SU-DHL-6 (cell line): ENCODE measurements at regions not wholly inside any gene's neighbourhood (a gene's known extent, or its start where the extent isn't known, plus 50 kb on each side); places are given as distances from the start of the nearest gene placed in this dataset.

Experiments used
- H2AFZ ChIP-seq: fragments of 200-600 bp; sonication (generic); 2 replicates; pipeline ENCODE4 v1.6.1; 2014; ENCODE audit warnings: low read depth, mild to moderate bottlenecking, moderate library complexity, mixed read lengths, antibody characterized with exemption, low read length; ENCODE audit not compliant: severe bottlenecking
- H3F3A ChIP-seq: fragments of 200-600 bp; shearing (Covaris generic); 2 replicates; pipeline ENCODE4 v1.6.0; 2016; ENCODE audit warnings: antibody characterized with exemption, mild to moderate bottlenecking; ENCODE audit not compliant: insufficient read depth
- H3K27ac ChIP-seq: fragments of 200-600 bp; sonication (generic); 2 replicates; pipeline ENCODE4 v1.5.1; 2016; ENCODE audit warnings: low read depth, mild to moderate bottlenecking, low read length, moderate library complexity, mixed read lengths
- H3K27me3 ChIP-seq: fragments of 200-600 bp; sonication (generic), shearing (Covaris generic); 2 replicates; pipeline ENCODE4 v1.6.0; 2014; ENCODE audit warnings: mild to moderate bottlenecking, low read length
- H3K36me3 ChIP-seq: fragments of 200-600 bp; sonication (generic); 2 replicates; pipeline ENCODE4 v1.6.1; 2014; ENCODE audit warnings: mild to moderate bottlenecking, low read length, mixed read lengths
- H3K4me2 ChIP-seq: fragments of 300-600, 200-600 bp; shearing (Covaris generic), sonication (generic); 2 replicates; pipeline ENCODE4 v1.6.0; 2014; ENCODE audit warnings: low read length, low read depth, mild to moderate bottlenecking; ENCODE audit not compliant: poor library complexity, severe bottlenecking
- H3K4me3 ChIP-seq: fragments of 200-600 bp; sonication (generic); 2 replicates; pipeline ENCODE4 v1.5.1; 2014; ENCODE audit warnings: antibody characterized with exemption, low read length, mild to moderate bottlenecking, mixed read lengths; ENCODE audit not compliant: insufficient read depth, poor library complexity, severe bottlenecking
- H3K79me2 ChIP-seq: fragments of 200-600 bp; sonication (generic); 2 replicates; pipeline ENCODE4 v1.6.1; 2014; ENCODE audit warnings: mild to moderate bottlenecking, low read length, moderate library complexity; ENCODE audit not compliant: insufficient read depth
- H3K9ac ChIP-seq: fragments of 200-600 bp; sonication (generic); 2 replicates; pipeline ENCODE4 v1.7.0; 2014; ENCODE audit warnings: mild to moderate bottlenecking, low read length
- H3K9me2 ChIP-seq: fragments of 200-600 bp; sonication (generic); replicated peaks from 2 replicates; pipeline ENCODE4 v1.6.1; 2014; ENCODE audit warnings: low read length; ENCODE audit not compliant: insufficient read depth
- H3K9me3 ChIP-seq: fragments of 200-600 bp; sonication (generic); 2 replicates; pipeline ENCODE4 v1.6.1; 2014; ENCODE audit warnings: low read length, mixed read lengths; ENCODE audit not compliant: insufficient read depth
- H4K20me1 ChIP-seq: fragments of 200-600 bp; sonication (generic); 2 replicates; pipeline ENCODE4 v1.6.1; 2014; ENCODE audit warnings: low read depth, mild to moderate bottlenecking, antibody characterized with exemption, low read length, moderate library complexity, mixed read lengths
- CTCF ChIP-seq: fragments of 200-600 bp; sonication (generic); IDR thresholded peaks from one replicate; pipeline ENCODE4 v1.5.1; 2017; ENCODE audit warnings: antibody characterized with exemption, mild to moderate bottlenecking, low read length, moderate library complexity; ENCODE audit not compliant: insufficient read depth, poor library complexity, severe bottlenecking
- EZH2phosphoT487 ChIP-seq: fragments of 200-600 bp; sonication (generic), shearing (Covaris generic); conservative IDR thresholded peaks from 2 replicates; pipeline ENCODE4 v1.6.1; 2018; ENCODE audit warnings: mild to moderate bottlenecking, antibody characterized with exemption, low read length, moderate library complexity, mixed read lengths

GRCh38 chr17:34113089-34113488 is 142.0 kb upstream of the CCL2 start:
- Histone ChIP-seq H3K27ac (no peak overlapping the region), H3F3A (no peaks in the 10 kb centered on the region), H3K9ac (no peak overlapping the region), H3K4me3 (no peak overlapping the region), H4K20me1 (no peaks in the 10 kb centered on the region), H3K79me2 (no peaks in the 10 kb centered on the region), H3K9me2 (no peaks in the 10 kb centered on the region), H2AFZ (no peak overlapping the region), H3K27me3 (no peaks in the 10 kb centered on the region), H3K36me3 (no peaks in the 10 kb centered on the region), H3K9me3 (no peaks in the 10 kb centered on the region), H3K4me2 (no peak overlapping the region)
- TF ChIP-seq EZH2phosphoT487 (no peak), CTCF (no peak)

- Histone ChIP-seq H4K20me1 (no peaks in the 10 kb centered on the region), H3K4me2 (no peak overlapping the region), H3K36me3 (no peaks in the 10 kb centered on the region), H3K9me3 (no peaks in the 10 kb centered on the region; the same call in 1 of the 2 replicates), H3F3A (no peaks in the 10 kb centered on the region), H3K9ac (no peak overlapping the region), H2AFZ (no peak overlapping the region), H3K27ac (no peak overlapping the region), H3K9me2 (no peaks in the 10 kb centered on the region), H3K79me2 (no peaks in the 10 kb centered on the region), H3K27me3 (no peaks in the 10 kb centered on the region), H3K4me3 (no peak overlapping the region)
- no peak for TF ChIP-seq CTCF
- TF ChIP-seq EZH2phosphoT487: no peak
Measured at GRCh38 chr17:34114174-34114573, 140.9 kb upstream of the CCL2 start.

GRCh38 chr17:34116306-34116705 is 138.8 kb upstream of the CCL2 start:
- H2AFZ ChIP-seq: no peak overlapping the region
- H4K20me1 ChIP-seq: no peaks in the 10 kb centered on the region
- H3K9ac ChIP-seq: no peak overlapping the region
- H3K27ac ChIP-seq: no peak overlapping the region
- no peaks in the 10 kb centered on the region for H3K36me3 ChIP-seq
- no peaks in the 10 kb centered on the region; the same call in 1 of the 2 replicates for H3K9me3 ChIP-seq
- H3K79me2 ChIP-seq: no peaks in the 10 kb centered on the region
- no peak overlapping the region for H3K4me2 ChIP-seq
- H3F3A ChIP-seq: no peaks in the 10 kb centered on the region
- H3K9me2 ChIP-seq: no peaks in the 10 kb centered on the region
- H3K27me3 ChIP-seq: no peaks in the 10 kb centered on the region
- TF ChIP-seq EZH2phosphoT487 (no peak), CTCF (no peak)
- H3K4me3 ChIP-seq: no peak overlapping the region
